IMR-90 (cell line): ENCODE measurements at regions not wholly inside any gene's neighbourhood (a gene's known extent, or its start where the extent isn't known, plus 50 kb on each side); places are given as distances from the start of the nearest gene placed in this dataset.

Experiments used
- ATAC-seq: fragments of 200-7000 bp; cut with Tn5 transposase; 2 replicates; pipeline ENCODE4 v1.9.1; 2020; ENCODE audit warnings: low read depth, mild to moderate bottlenecking, moderate library complexity
- BruUV-seq: library from RNA; stranded (reverse); fragments of 400-500 nt; replicated peaks from 2 replicates; lab custom pipeline; 2021; lab: Mats Ljungman, UMichigan
- CTCF ChIA-PET: fragments of 300-600 bp; formaldehyde crosslinking; extraction: SDS; loops from one replicate; lab custom pipeline; 2021; ENCODE audit warnings: antibody characterized with exemption; lab: Yijun Ruan, JAX
- POLR2A ChIA-PET: fragments of 300-600 bp; sonication (Branson Sonifier 250); formaldehyde crosslinking; loops from one replicate; lab custom pipeline; 2022; ENCODE audit warnings: antibody characterized with exemption; ENCODE audit not compliant: unreplicated experiment; lab: Charles Lee
- DNase-seq: peaks from one replicate; pipeline ENCODE4 v3.0.0; 2013
- H2AFZ ChIP-seq: replicated peaks from 2 replicates; pipeline ENCODE3; 2013; ENCODE audit warnings: low read length, mild to moderate bottlenecking; ENCODE audit not compliant: poor library complexity
- H2AK5ac ChIP-seq: 2 replicates; pipeline ENCODE4 v1.6.1; 2013; ENCODE audit warnings: low read depth, low read length, inconsistent platforms
- H2AK9ac ChIP-seq: replicated peaks from 2 replicates; pipeline ENCODE3; 2013; ENCODE audit warnings: mild to moderate bottlenecking, low read depth, low read length, moderate library complexity; ENCODE audit not compliant: poor library complexity
- H2BK120ac ChIP-seq: 2 replicates; pipeline ENCODE4 v1.6.1; 2013; ENCODE audit warnings: low read depth, low read length, inconsistent platforms
- H2BK15ac ChIP-seq: 3 replicates; pipeline ENCODE4 v1.6.1; 2013; ENCODE audit warnings: low read depth, low read length, inconsistent platforms
- H2BK20ac ChIP-seq: 2 replicates; pipeline ENCODE4 v1.6.1; 2013; ENCODE audit warnings: low read depth, mild to moderate bottlenecking, inconsistent platforms, low read length, moderate library complexity
- H2BK5ac ChIP-seq: 2 replicates; pipeline ENCODE4 v1.6.1; 2013; ENCODE audit warnings: mild to moderate bottlenecking, low read depth, low read length, inconsistent platforms; ENCODE audit not compliant: poor library complexity, severe bottlenecking
- H3K14ac ChIP-seq: replicated peaks from 2 replicates; pipeline ENCODE4 v1.6.1; 2013; ENCODE audit warnings: low read depth, low read length, inconsistent platforms
- H3K18ac ChIP-seq: 2 replicates; pipeline ENCODE4 v1.6.1; 2013; ENCODE audit warnings: low read depth, low read length, control low read depth
- H3K23ac ChIP-seq: 2 replicates; pipeline ENCODE4 v1.6.1; 2013; ENCODE audit warnings: low read depth, low read length, inconsistent platforms
- H3K27ac ChIP-seq: 2 replicates; pipeline ENCODE4 v1.5.1; 2013; ENCODE audit warnings: mild to moderate bottlenecking, control low read depth, low read length; ENCODE audit not compliant: insufficient read depth
- H3K27me3 ChIP-seq: 2 replicates; pipeline ENCODE4 v1.6.1; 2013; ENCODE audit warnings: low read length; ENCODE audit not compliant: control insufficient read depth, insufficient read depth
- H3K36me3 ChIP-seq: 2 replicates; pipeline ENCODE4 v1.6.1; 2013; ENCODE audit warnings: low read length, mixed read lengths; ENCODE audit not compliant: control insufficient read depth, insufficient read depth
- H3K4ac ChIP-seq: 2 replicates; pipeline ENCODE4 v1.6.1; 2013; ENCODE audit warnings: low read depth, low read length, inconsistent platforms
- H3K4me1 ChIP-seq: 2 replicates; pipeline ENCODE4 v1.6.1; 2013; ENCODE audit warnings: low read length, mixed read lengths; ENCODE audit not compliant: control insufficient read depth, insufficient read depth
- H3K4me2 ChIP-seq: 2 replicates; pipeline ENCODE4 v1.6.1; 2013; ENCODE audit warnings: low read depth, mild to moderate bottlenecking, control low read depth, low read length, moderate library complexity
- H3K4me3 ChIP-seq: 2 replicates; pipeline ENCODE4 v1.5.1; 2013; ENCODE audit warnings: low read depth, mild to moderate bottlenecking, control low read depth, low read length, moderate library complexity; ENCODE audit not compliant: insufficient read depth
- H3K56ac ChIP-seq: 2 replicates; pipeline ENCODE4 v1.6.1; 2013; ENCODE audit warnings: low read length, inconsistent platforms; ENCODE audit not compliant: insufficient read depth; ENCODE audit errors: extremely low read depth
- H3K79me1 ChIP-seq, 2 experiments: 2 replicates each; pipeline ENCODE4 v1.6.1; 2013; ENCODE audit warnings: low read length in 2 of 2, inconsistent platforms in 1 of 2, low read depth in 1 of 2
- H3K9ac ChIP-seq: 2 replicates; pipeline ENCODE4 v1.6.1; 2013; ENCODE audit warnings: low read depth, low read length, control low read depth
- H3K9me1 ChIP-seq: 2 replicates; pipeline ENCODE4 v1.6.1; 2013; ENCODE audit warnings: low read length, inconsistent platforms; ENCODE audit not compliant: insufficient read depth
- H3K9me3 ChIP-seq: 2 replicates; pipeline ENCODE4 v1.6.1; 2013; ENCODE audit warnings: low read length; ENCODE audit not compliant: control insufficient read depth, insufficient read depth
- H4K20me1 ChIP-seq: 2 replicates; pipeline ENCODE4 v1.6.1; 2013; ENCODE audit warnings: low read length, inconsistent platforms; ENCODE audit not compliant: insufficient read depth
- H4K5ac ChIP-seq: 2 replicates; pipeline ENCODE4 v1.6.1; 2013; ENCODE audit warnings: mild to moderate bottlenecking, low read depth, low read length, control low read depth
- H4K8ac ChIP-seq, 2 experiments: 2 replicates each; pipeline ENCODE4 v1.6.1; 2013; ENCODE audit warnings: low read depth in 2 of 2, low read length in 2 of 2, control low read depth in 1 of 2, inconsistent platforms in 1 of 2
- H4K91ac ChIP-seq: 2 replicates; pipeline ENCODE4 v1.6.1; 2013; ENCODE audit warnings: low read depth, low read length, inconsistent platforms; ENCODE audit not compliant: insufficient read depth
- CHD1 ChIP-seq: IDR thresholded peaks from 2 replicates; pipeline ENCODE4 v1.6.1; 2012; ENCODE audit warnings: low read depth, low read length, improper control_type of control experiment
- CTCF ChIP-seq: conservative IDR thresholded peaks from 2 replicates; pipeline ENCODE4 v1.5.1; 2012; ENCODE audit warnings: mild to moderate bottlenecking, low read depth, low read length, improper control_type of control experiment
- MAFK ChIP-seq: IDR thresholded peaks from 2 replicates; pipeline ENCODE4 v1.6.1; 2012; ENCODE audit warnings: low read depth, low read length, improper control_type of control experiment
- RCOR1 ChIP-seq: IDR thresholded peaks from 2 replicates; pipeline ENCODE4 v1.6.1; 2012; ENCODE audit warnings: mild to moderate bottlenecking, low read length, improper control_type of control experiment; ENCODE audit not compliant: insufficient replicate concordance
- USF2 ChIP-seq: fragments of 150-350 bp; IDR thresholded peaks from 2 replicates; pipeline ENCODE4 v1.6.1; 2017; ENCODE audit warnings: mild to moderate bottlenecking, antibody characterized with exemption, low read length, low read depth
- WGBS, 2 experiments: methylation state at CpG; one replicate each; pipeline versions ENCODE4 v1.1.5 to v1.1.7; 2013; ENCODE audit warnings: missing lambda C conversion rate in 2 of 2; ENCODE audit not compliant: insufficient read length in 1 of 2; ENCODE audit errors: extremely low coverage in 2 of 2; 5-methylcytosine and 5-hydroxymethylcytosine counted together
- dilution Hi-C: fragments of 300-500 bp; cut with HindIII; formaldehyde crosslinking; loops from one replicate; pipeline ENCODE4 v1.14.3; 2018; ENCODE audit warnings: low sequenced_read_pairs; ENCODE audit not compliant: unreplicated experiment
- in situ Hi-C: fragments of 300-500 bp; cut with MboI; formaldehyde crosslinking; loops from 3 replicates; pipeline ENCODE4 v1.14.3; 2019; ENCODE audit warnings: low sequenced_read_pairs, inconsistent platforms, mixed read lengths
- intact Hi-C: fragments of 100-400 bp; cut with micrococcal nuclease; formaldehyde crosslinking; loops from 2 replicates; pipeline ENCODE4 v1.10.0; 2022

- no peaks in the 10 kb centered on the region for H3K9me1 ChIP-seq
- H3K27me3 ChIP-seq: no peaks in the 10 kb centered on the region
- H3K4ac ChIP-seq: no peak overlapping the region
- no peak overlapping the region for H3K18ac ChIP-seq
- ChIA-PET CTCF (interaction anchor here (0.8 kb wide), 1 partner anchor 368 kb away, joined by 3 read pairs; no protein-coding TSS in a partner anchor), POLR2A (no interaction called here)
- H2AFZ ChIP-seq: no peak overlapping the region
- no peak overlapping the region for H3K27ac ChIP-seq
- no peak overlapping the region for H4K8ac ChIP-seq
- no peak overlapping the region for H3K9ac ChIP-seq
- H3K56ac ChIP-seq: no peak overlapping the region
- WGBS, 2 experiments: no CpG with 5 or more reads among the region's 2 CpGs
- no peak overlapping the region for H3K14ac ChIP-seq
- dilution Hi-C loops: no loop called here
- H3K36me3 ChIP-seq: no peaks in the 10 kb centered on the region
- no TSS peak for BruUV-seq
- no peak overlapping the region for H3K4me3 ChIP-seq
- no peaks in the 10 kb centered on the region for H3K4me1 ChIP-seq
- no peak overlapping the region for H3K4me2 ChIP-seq
- H2BK15ac ChIP-seq: no peak overlapping the region
- ATAC-seq (no peak), DNase-seq (peak; percentile 27)
- H2BK20ac ChIP-seq: no peak overlapping the region
- in situ Hi-C loops: no loop called here
- no peak overlapping the region for H3K23ac ChIP-seq
- H2AK5ac ChIP-seq: no peak overlapping the region
- H2BK120ac ChIP-seq: no peak overlapping the region
- H4K5ac ChIP-seq: no peak overlapping the region
- TF ChIP-seq MAFK (peak; percentile 100), USF2 (no peak), CHD1 (no peak), RCOR1 (no peak), CTCF (peak; percentile 9; the same call in 1 of the 2 replicates)
- intact Hi-C loops: no loop called here
- no peak overlapping the region for H2AK9ac ChIP-seq
- H4K91ac ChIP-seq: no peak overlapping the region
- H3K79me1 ChIP-seq: no peaks in the 10 kb centered on the region
- no peak overlapping the region for H2BK5ac ChIP-seq
- no peaks in the 10 kb centered on the region for H4K20me1 ChIP-seq
- H3K9me3 ChIP-seq: no peaks in the 10 kb centered on the region
These were observed 668.7 kb downstream of the SLC4A3 start for GRCh38 chr2:220296174-220296573.
